GM18502 (cell line): ENCODE measurements at regions not wholly inside any gene's neighbourhood (a gene's known extent, or its start where the extent isn't known, plus 50 kb on each side); places are given as distances from the start of the nearest gene placed in this dataset.
A peak's percentile ranks its signal among the peaks of the same experiment; 100 is the strongest.
"Not testable (repeated sequence)": the region's sequence is repeated elsewhere in the genome, so short reads cannot be mapped to it uniquely, and the experiment has no call there.

ENCODE experiments used
- ATAC-seq: cut with Tn5 transposase; IDR thresholded peaks from one replicate; pipeline ENCODE4 v1.9.1; 2021; ENCODE audit warnings: mild to moderate bottlenecking; ENCODE audit not compliant: unreplicated experiment, poor library complexity

- ATAC-seq = not testable (repeated sequence)
These were observed 423.7 kb downstream of the OLFM4 start for GRCh38 chr13:53452263-53452808.

- ATAC-seq = no peak
These were observed 432.2 kb downstream of the OLFM4 start for GRCh38 chr13:53460796-53461195.

GRCh38 chr13:53463106-53463505 lies 434.5 kb downstream of the OLFM4 start:
- ATAC-seq = no peak

- no peak for ATAC-seq
These were observed 438.0 kb downstream of the OLFM4 start for GRCh38 chr13:53466576-53466975.

GRCh38 chr13:53473397-53473796 lies 444.8 kb downstream of the OLFM4 start:
- ATAC-seq = no peak

- ATAC-seq = no peak
These were observed 446.3 kb downstream of the OLFM4 start for GRCh38 chr13:53474878-53475277.

- ATAC-seq = no peak
These were observed 462.1 kb downstream of the OLFM4 start for GRCh38 chr13:53490752-53491151.

GRCh38 chr13:53494406-53494805 lies 465.8 kb downstream of the OLFM4 start:
- ATAC-seq = no peak

- ATAC-seq = no peak
These were observed 471.0 kb downstream of the OLFM4 start for GRCh38 chr13:53499576-53500133.

GRCh38 chr13:53501387-53501786 lies 472.8 kb downstream of the OLFM4 start:
- ATAC-seq = peak; percentile 93

- no peak for ATAC-seq
These were observed 479.1 kb downstream of the OLFM4 start for GRCh38 chr13:53507741-53508140.

- ATAC-seq = no peak
These were observed 484.0 kb downstream of the OLFM4 start for GRCh38 chr13:53512635-53513034.

- no peak for ATAC-seq
These were observed 484.6 kb downstream of the OLFM4 start for GRCh38 chr13:53513226-53513625.

GRCh38 chr13:53520132-53520531 lies 491.5 kb downstream of the OLFM4 start:
- ATAC-seq = no peak

- ATAC-seq = no peak
These were observed 493.4 kb downstream of the OLFM4 start for GRCh38 chr13:53522034-53522433.

- ATAC-seq = no peak
These were observed 509.0 kb downstream of the OLFM4 start for GRCh38 chr13:53537586-53537985.

- ATAC-seq = no peak
These were observed 516.8 kb downstream of the OLFM4 start for GRCh38 chr13:53545340-53545941.

- no peak for ATAC-seq
These were observed 531.9 kb downstream of the OLFM4 start for GRCh38 chr13:53560556-53560955.

GRCh38 chr13:53562419-53562818 lies 533.8 kb downstream of the OLFM4 start:
- no peak for ATAC-seq

GRCh38 chr13:53568491-53568890 lies 539.9 kb downstream of the OLFM4 start:
- ATAC-seq = no peak

GRCh38 chr13:53569453-53569852 lies 540.8 kb downstream of the OLFM4 start:
- ATAC-seq = no peak

- ATAC-seq = no peak
These were observed 572.5 kb downstream of the OLFM4 start for GRCh38 chr13:53601113-53601512.
